Spleen (tissue), 7 donors: ENCODE measurements at regions not wholly inside any gene's neighbourhood (a gene's known extent, or its start where the extent isn't known, plus 50 kb on each side); places are given as distances from the start of the nearest gene placed in this dataset.

Experiments
- CTCF ChIP-seq, 11 experiments: fragments of 200-600 bp in 7 of 11; fragments of 450-650 bp in 4 of 11; sonication (generic) in 4 of 11; IDR thresholded peaks in 8 of 11; conservative IDR thresholded peaks in 3 of 11; 1 replicate in 7 of 11; 2 replicates in 4 of 11; pipeline versions ENCODE4 v1.4.0 to v1.8.0; 2016 to 2021; ENCODE audit warnings: antibody characterized with exemption in 11 of 11, inconsistent platforms in 4 of 11, mild to moderate bottlenecking in 1 of 11
- POLR2A ChIP-seq, 3 donors: fragments of 450-650 bp; IDR thresholded peaks; one replicate each; pipeline ENCODE4 v1.5.1; 2017; ENCODE audit warnings: antibody characterized with exemption in 3 of 3, mild to moderate bottlenecking in 1 of 3
- donor health status: DM: no; HTN: no; CAD: no; lungs with moderate emphysema.
- donor health status: DM: no; HTN: no; CAD: no.
- donor health status: DM: no; HTN: no; CAD: no.

GRCh38 chr6:149234051-149234962, 83.2 kb upstream of the TAB2 start:
- TF ChIP-seq CTCF (IDR thresholded peaks at IDR 0.05 in 8 of 11, conservative IDR thresholded peaks at IDR 0.05 in 3 of 11) (no peak), POLR2A (IDR thresholded peaks at IDR 0.05) (no peak)
